MM.1S (cell line): ENCODE measurements at regions not wholly inside any gene's neighbourhood (a gene's known extent, or its start where the extent isn't known, plus 50 kb on each side); places are given as distances from the start of the nearest gene placed in this dataset.

Experiments
- DNase-seq: peaks from one replicate; pipeline ENCODE4 v3.0.0-alpha.2; 2015
- H2AFZ ChIP-seq: fragments of 300-600 bp; sonication (generic); 2 replicates; pipeline ENCODE4 v1.6.0; 2016; ENCODE audit warnings: antibody characterized with exemption, low read length
- H3F3A ChIP-seq: fragments of 300-600 bp; sonication (generic); 2 replicates; pipeline ENCODE4 v1.6.1; 2016; ENCODE audit warnings: mild to moderate bottlenecking, antibody characterized with exemption, low read length, moderate library complexity, mixed read lengths; ENCODE audit not compliant: insufficient read depth
- H3K27ac ChIP-seq: fragments of 300-600 bp; sonication (generic); 2 replicates; pipeline ENCODE4 v1.5.1; 2016; ENCODE audit warnings: mild to moderate bottlenecking, low read length
- H3K27me3 ChIP-seq: fragments of 300-600 bp; sonication (generic); replicated peaks from 2 replicates; pipeline ENCODE4 v1.6.0; 2016; ENCODE audit warnings: low read length; ENCODE audit not compliant: insufficient read depth
- H3K36me3 ChIP-seq: fragments of 300-600 bp; sonication (generic); replicated peaks from 2 replicates; pipeline ENCODE4 v1.6.1; 2016; ENCODE audit warnings: mild to moderate bottlenecking, low read length, mixed read lengths; ENCODE audit not compliant: insufficient read depth
- H3K4me1 ChIP-seq: fragments of 300-600 bp; sonication (generic); 2 replicates; pipeline ENCODE4 v1.6.1; 2016; ENCODE audit warnings: low read length, mixed read lengths
- H3K4me2 ChIP-seq: fragments of 300-600 bp; sonication (generic); 2 replicates; pipeline ENCODE4 v1.6.0; 2016; ENCODE audit warnings: low read depth, low read length
- H3K4me3 ChIP-seq: fragments of 300-600 bp; sonication (generic); 2 replicates; pipeline ENCODE4 v1.5.1; 2016; ENCODE audit warnings: low read length, mixed read lengths
- H3K79me2 ChIP-seq: fragments of 300-600 bp; sonication (generic); 2 replicates; pipeline ENCODE4 v1.6.1; 2016; ENCODE audit warnings: mixed run types, low read length, mixed read lengths
- H3K9ac ChIP-seq: fragments of 300-600 bp; sonication (generic); 2 replicates; pipeline ENCODE4 v1.6.1; 2016; ENCODE audit warnings: low read length, mixed read lengths
- H3K9me2 ChIP-seq: fragments of 300-600 bp; sonication (generic); replicated peaks from 2 replicates; pipeline ENCODE4 v1.6.1; 2016; ENCODE audit warnings: mild to moderate bottlenecking, low read length, mixed read lengths; ENCODE audit not compliant: insufficient read depth
- H3K9me3 ChIP-seq: fragments of 300-600 bp; sonication (generic); replicated peaks from 2 replicates; pipeline ENCODE4 v1.6.1; 2016; ENCODE audit warnings: mild to moderate bottlenecking, low read length, mixed read lengths; ENCODE audit not compliant: insufficient read depth
- H4K20me1 ChIP-seq: fragments of 300-600 bp; sonication (generic); 2 replicates; pipeline ENCODE4 v1.6.1; 2016; ENCODE audit warnings: mild to moderate bottlenecking, low read length, moderate library complexity, mixed read lengths; ENCODE audit not compliant: insufficient read depth
- CTCF ChIP-seq: fragments of 300-600 bp; sonication (generic); IDR thresholded peaks from 2 replicates; pipeline ENCODE4 v1.5.1; 2016; ENCODE audit warnings: antibody characterized with exemption, low read length, mixed read lengths
- EZH2 ChIP-seq: fragments of 300-600 bp; sonication (generic); optimal IDR thresholded peaks from 2 replicates; pipeline ENCODE3; 2017; ENCODE audit warnings: low read depth, mild to moderate bottlenecking, antibody characterized with exemption, low read length, mixed read lengths
- EZH2phosphoT487 ChIP-seq: fragments of 300-600 bp; sonication (generic); IDR thresholded peaks from 2 replicates; pipeline ENCODE4 v1.6.1; 2018; ENCODE audit warnings: antibody characterized with exemption, low read length

GRCh38 chr11:134519788-134520187 is 107.7 kb upstream of the B3GAT1 start:
- no peak overlapping the region for H3K4me2 ChIP-seq
- H4K20me1 ChIP-seq: no peaks in the 10 kb centered on the region
- no peaks in the 10 kb centered on the region for H3F3A ChIP-seq
- no peaks in the 10 kb centered on the region for H3K36me3 ChIP-seq
- H3K9me2 ChIP-seq: no peaks in the 10 kb centered on the region
- no peaks in the 10 kb centered on the region for H3K27me3 ChIP-seq
- no peaks in the 10 kb centered on the region for H3K9me3 ChIP-seq
- no peak overlapping the region for H3K27ac ChIP-seq
- H2AFZ ChIP-seq: no peak overlapping the region
- TF ChIP-seq EZH2phosphoT487 (no peak), EZH2 (no peak), CTCF (no peak)
- H3K9ac ChIP-seq: no peak overlapping the region
- H3K4me1 ChIP-seq: no peaks in the 10 kb centered on the region
- no peaks in the 10 kb centered on the region for H3K79me2 ChIP-seq
- H3K4me3 ChIP-seq: no peak overlapping the region
- no peak for DNase-seq

- Histone ChIP-seq H3K79me2 (no peaks in the 10 kb centered on the region), H3K9ac (no peak overlapping the region), H3K27ac (no peak overlapping the region), H3F3A (no peaks in the 10 kb centered on the region), H3K4me1 (no peaks in the 10 kb centered on the region), H3K9me2 (no peaks in the 10 kb centered on the region), H3K4me2 (no peak overlapping the region), H4K20me1 (no peaks in the 10 kb centered on the region), H2AFZ (no peak overlapping the region), H3K4me3 (no peak overlapping the region), H3K27me3 (no peaks in the 10 kb centered on the region), H3K36me3 (no peaks in the 10 kb centered on the region), H3K9me3 (no peaks in the 10 kb centered on the region)
- no peak for TF ChIP-seq EZH2
- no peak for TF ChIP-seq EZH2phosphoT487
- no peak for TF ChIP-seq CTCF
- no peak for DNase-seq
Observed at GRCh38 chr11:134519390-134519750, 107.3 kb upstream of the B3GAT1 start.

DNA sequence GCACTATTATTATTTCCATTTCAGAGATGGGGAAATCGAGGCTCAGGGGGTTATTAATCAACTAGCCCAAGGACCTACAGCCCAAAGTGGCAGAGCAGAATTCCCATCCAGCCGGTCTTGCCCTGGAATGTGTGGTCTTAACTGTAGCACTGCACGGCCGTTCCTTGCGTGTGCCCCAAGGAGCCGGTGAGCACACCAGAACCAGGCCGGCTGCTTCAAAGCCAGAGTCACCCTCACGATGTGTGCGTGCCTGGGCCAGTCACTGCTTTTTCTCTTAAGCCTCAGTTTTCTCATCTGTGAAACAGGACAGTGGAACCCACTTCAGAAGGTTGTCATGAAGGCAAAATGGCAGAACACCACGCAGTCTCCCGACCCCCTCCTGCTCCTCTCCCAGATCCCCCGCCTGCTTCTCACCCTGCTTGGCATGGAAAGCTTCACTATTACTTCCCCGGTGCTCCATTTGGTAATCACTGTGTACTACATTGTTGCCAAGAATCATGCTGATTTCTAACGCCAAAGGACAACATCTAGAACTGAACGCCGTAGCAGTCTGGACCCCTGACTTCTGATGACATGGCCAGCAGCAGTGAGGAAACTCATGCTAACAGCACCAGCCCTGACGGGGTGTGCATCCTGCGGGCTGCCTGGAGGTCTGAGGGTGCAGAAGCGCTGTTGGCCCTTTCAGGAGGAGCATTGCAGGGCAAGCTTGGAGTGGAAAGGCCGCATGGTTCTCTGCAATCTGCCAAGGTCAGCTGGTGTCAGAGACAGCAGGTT is 106.8 kb upstream of the B3GAT1 start:
- Histone ChIP-seq H3K4me3 (no peak overlapping the region), H3K36me3 (no peaks in the 10 kb centered on the region), H3K9ac (no peak overlapping the region), H3K9me2 (no peaks in the 10 kb centered on the region), H3K4me2 (no peak overlapping the region), H3K4me1 (no peaks in the 10 kb centered on the region), H3K9me3 (no peaks in the 10 kb centered on the region), H3K79me2 (no peaks in the 10 kb centered on the region), H2AFZ (no peak overlapping the region), H3K27ac (no peak overlapping the region), H4K20me1 (no peaks in the 10 kb centered on the region), H3K27me3 (no peaks in the 10 kb centered on the region), H3F3A (no peaks in the 10 kb centered on the region)
- no peak for DNase-seq
- no peak for TF ChIP-seq EZH2
- no peak for TF ChIP-seq CTCF
- no peak for TF ChIP-seq EZH2phosphoT487
